ENCODE measurements at regions not wholly inside any gene's neighbourhood (a gene's known extent, or its start where the extent isn't known, plus 50 kb on each side); places are given as distances from the start of the nearest gene placed in this dataset.
"Not testable (repeated sequence)": the region's sequence is repeated elsewhere in the genome, so short reads cannot be mapped to it uniquely, and the experiment has no call there.

DNA sequence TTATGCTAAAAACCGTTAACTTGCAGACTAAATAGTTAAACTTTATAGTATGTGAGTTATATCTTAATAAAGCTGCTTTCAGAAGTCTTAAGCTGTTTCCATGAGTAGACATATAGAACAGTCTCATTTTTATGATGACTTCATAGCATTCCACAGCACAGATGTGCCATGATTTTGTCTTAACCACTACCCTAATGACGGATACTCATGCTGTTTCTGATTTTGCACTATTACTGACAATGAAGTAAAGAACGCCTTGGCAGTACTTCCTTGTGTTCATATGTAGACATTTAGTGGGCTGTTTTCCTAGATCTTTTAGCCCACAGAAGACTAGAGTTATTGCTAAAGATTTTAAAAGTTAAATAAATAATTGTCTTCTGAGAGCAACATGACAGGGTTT lies 175.6 kb upstream of the RAB6C start:
- H3K36me3 ChIP-seq (replicated peaks; ENCODE audit: insufficient read depth, low read depth) = no peaks in the 10 kb centered on the region

DNA sequence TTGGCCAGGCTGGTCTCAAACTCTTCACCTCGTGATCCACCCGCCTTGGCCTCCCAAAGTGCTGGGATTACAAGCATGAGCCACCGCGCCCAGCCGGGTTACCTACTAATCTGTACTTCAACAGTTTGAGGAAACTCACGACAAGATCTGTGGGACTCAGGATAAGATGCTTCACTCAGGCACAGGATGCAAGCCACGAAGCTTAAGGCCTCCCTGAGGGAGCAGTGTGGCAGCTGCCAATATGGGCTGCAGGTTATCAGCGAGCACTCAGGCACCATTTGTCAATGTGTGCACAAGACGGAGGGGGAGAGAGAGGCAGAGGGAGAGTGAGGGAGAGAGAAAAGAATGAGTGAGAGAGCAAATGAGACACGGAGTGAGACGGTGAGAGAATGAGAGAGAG lies 173.6 kb upstream of the RAB6C start:
- H2AFZ ChIP-seq = no peak overlapping the region
- TF ChIP-seq EZH2 (IDR thresholded peaks at IDR 0.05; ENCODE audit: borderline replicate concordance) (no peak), EZH2phosphoT487 (IDR thresholded peaks at IDR 0.05; ENCODE audit: low read depth, severe bottlenecking, unreplicated experiment) (no peak), CTCF (IDR thresholded peaks at IDR 0.05; ENCODE audit: poor library complexity) (no peak)
- DNase-seq (ENCODE audit: low spot score) = no peak

More for the DNA sequence above, 175.6 kb upstream of the RAB6C start:
- WGBS (ENCODE audit: low lambda C conversion rate, missing lambda C conversion rate) = 92% methylated on average over 3 of the region's 3 CpGs
- no peaks in the 10 kb centered on the region for H3K79me2 ChIP-seq
- no peak for DNase-seq (ENCODE audit: low spot score)
- H3K4me3 ChIP-seq = no peak overlapping the region
- H3K27me3 ChIP-seq = peaks cover 6% of the 10 kb centered on the region
- H3K4me1 ChIP-seq (ENCODE audit: insufficient read depth) = no peaks in the 10 kb centered on the region
- no peak overlapping the region for H3K27ac ChIP-seq
- H3K4me2 ChIP-seq = no peak overlapping the region
- H3K9me2 ChIP-seq (replicated peaks; ENCODE audit: insufficient read depth) = no peaks in the 10 kb centered on the region
- no peak for TF ChIP-seq EZH2phosphoT487 (IDR thresholded peaks at IDR 0.05; ENCODE audit: low read depth, severe bottlenecking, unreplicated experiment)
- no peak overlapping the region for H2AFZ ChIP-seq
- no peaks in the 10 kb centered on the region for H3K9me3 ChIP-seq (ENCODE audit: low read depth)
- H4K20me1 ChIP-seq (ENCODE audit: insufficient read depth, poor library complexity, severe bottlenecking) = no peaks in the 10 kb centered on the region

DNA sequence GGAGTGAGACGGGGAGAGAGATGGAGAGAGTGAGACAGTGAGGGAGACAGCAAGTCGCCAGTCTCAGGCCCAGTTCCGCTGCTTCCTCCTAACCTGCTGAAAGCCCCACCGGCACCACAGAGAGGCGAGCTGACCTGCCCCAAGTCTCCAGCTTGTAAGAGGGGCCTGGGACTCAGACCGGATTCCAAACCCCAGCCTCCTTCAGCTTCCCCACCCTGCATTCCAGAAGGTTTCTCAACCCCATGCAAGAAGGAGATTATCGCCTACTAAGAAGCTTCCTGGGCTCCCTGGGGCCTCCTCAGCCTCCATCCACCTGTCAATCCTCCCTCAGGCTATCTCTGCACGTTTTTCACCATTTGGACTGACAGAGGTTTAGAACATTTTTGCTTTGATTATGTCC lies 173.1 kb upstream of the RAB6C start:
- no peak for TF ChIP-seq EZH2phosphoT487 (IDR thresholded peaks at IDR 0.05; ENCODE audit: low read depth, severe bottlenecking, unreplicated experiment)
- H3K27me3 ChIP-seq = no peaks in the 10 kb centered on the region
- H4K20me1 ChIP-seq (ENCODE audit: insufficient read depth, poor library complexity, severe bottlenecking) = no peaks in the 10 kb centered on the region
- no peaks in the 10 kb centered on the region for H3K36me3 ChIP-seq (replicated peaks; ENCODE audit: insufficient read depth, low read depth)
- H3K4me1 ChIP-seq (ENCODE audit: insufficient read depth) = no peaks in the 10 kb centered on the region
- no peak for DNase-seq (ENCODE audit: low spot score)
- no peak overlapping the region for H3K4me2 ChIP-seq
- H3K4me3 ChIP-seq = no peak overlapping the region
- 70% methylated on average over 8 of the region's 8 CpGs for WGBS (ENCODE audit: low lambda C conversion rate, missing lambda C conversion rate)
- H3K79me2 ChIP-seq = no peaks in the 10 kb centered on the region
- H3K9me2 ChIP-seq (replicated peaks; ENCODE audit: insufficient read depth) = no peaks in the 10 kb centered on the region
- H2AFZ ChIP-seq = no peak overlapping the region
- no peaks in the 10 kb centered on the region for H3K9me3 ChIP-seq (ENCODE audit: low read depth)
- H3K27ac ChIP-seq = no peak overlapping the region

More for the DNA sequence above, 173.6 kb upstream of the RAB6C start:
- H3K9me2 ChIP-seq (replicated peaks; ENCODE audit: insufficient read depth) = no peaks in the 10 kb centered on the region
- H3K4me1 ChIP-seq (ENCODE audit: insufficient read depth) = no peaks in the 10 kb centered on the region
- H3K4me2 ChIP-seq = no peak overlapping the region
- H3K27me3 ChIP-seq = peaks cover 4% of the 10 kb centered on the region
- no peak overlapping the region for H3K27ac ChIP-seq
- no peaks in the 10 kb centered on the region for H4K20me1 ChIP-seq (ENCODE audit: insufficient read depth, poor library complexity, severe bottlenecking)
- H3K36me3 ChIP-seq (replicated peaks; ENCODE audit: insufficient read depth, low read depth) = no peaks in the 10 kb centered on the region
- WGBS (ENCODE audit: low lambda C conversion rate, missing lambda C conversion rate) = 71% methylated on average over 11 of the region's 11 CpGs
- no peak overlapping the region for H3K4me3 ChIP-seq
- H3K9me3 ChIP-seq (ENCODE audit: low read depth) = no peaks in the 10 kb centered on the region
- no peaks in the 10 kb centered on the region for H3K79me2 ChIP-seq

- H3K36me3 ChIP-seq (replicated peaks; ENCODE audit: insufficient read depth, low read depth) = no peaks in the 10 kb centered on the region
Observed at GRCh38 chr2:129806990-129807389, 172.5 kb upstream of the RAB6C start.

DNA sequence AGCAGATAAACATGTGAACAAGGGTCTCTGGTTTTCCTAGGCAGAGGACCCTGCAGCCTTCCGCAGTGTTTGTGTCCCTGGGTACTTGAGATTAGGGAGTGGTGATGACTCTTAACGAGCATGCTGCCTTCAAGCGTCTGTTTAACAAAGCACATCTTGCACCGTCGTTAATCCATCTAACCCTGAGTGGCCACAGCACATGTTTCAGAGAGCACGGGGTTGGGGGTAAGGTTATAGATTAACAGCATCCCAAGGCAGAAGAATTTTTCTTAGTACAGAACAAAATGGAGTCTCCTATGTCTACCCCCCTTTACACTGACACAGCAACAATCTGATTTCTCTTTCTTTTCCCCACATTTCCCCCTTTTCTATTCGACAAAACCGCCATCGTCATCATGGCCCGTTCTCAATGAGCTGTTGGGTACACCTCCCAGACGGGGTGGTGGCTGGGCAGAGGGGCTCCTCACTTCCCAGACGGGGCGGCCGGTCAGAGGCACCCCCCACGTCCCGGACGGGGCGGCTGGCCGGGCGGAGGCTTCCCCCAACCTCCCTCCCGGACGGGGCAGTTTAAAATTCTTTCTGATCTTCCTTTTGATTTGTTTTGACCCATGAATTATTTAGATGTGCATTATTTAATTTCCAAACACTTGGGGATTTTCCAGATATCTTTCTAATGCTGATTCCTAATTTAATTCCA lies 171.7 kb upstream of the RAB6C start:
- DNase-seq (ENCODE audit: low spot score); H3K4me3 ChIP-seq; H3K9me2 ChIP-seq (replicated peaks; ENCODE audit: insufficient read depth); H3K4me1 ChIP-seq (ENCODE audit: insufficient read depth); H3K9me3 ChIP-seq (ENCODE audit: low read depth); H3K27me3 ChIP-seq; H3K79me2 ChIP-seq; H3K27ac ChIP-seq; H2AFZ ChIP-seq; H4K20me1 ChIP-seq (ENCODE audit: insufficient read depth, poor library complexity, severe bottlenecking); H3K4me2 ChIP-seq; H3K36me3 ChIP-seq (replicated peaks; ENCODE audit: insufficient read depth, low read depth): not testable (repeated sequence)
- WGBS (ENCODE audit: low lambda C conversion rate, missing lambda C conversion rate) = 75% methylated on average over 21 of the region's 22 CpGs

More at GRCh38 chr2:129806990-129807389, 172.5 kb upstream of the RAB6C start:
- no peak overlapping the region for H2AFZ ChIP-seq
- H3K4me2 ChIP-seq = no peak overlapping the region
- H3K9me3 ChIP-seq (ENCODE audit: low read depth) = no peaks in the 10 kb centered on the region
- no peaks in the 10 kb centered on the region for H4K20me1 ChIP-seq (ENCODE audit: insufficient read depth, poor library complexity, severe bottlenecking)
- TF ChIP-seq EZH2 (IDR thresholded peaks at IDR 0.05; ENCODE audit: borderline replicate concordance) = no peak
- no peak for TF ChIP-seq EZH2phosphoT487 (IDR thresholded peaks at IDR 0.05; ENCODE audit: low read depth, severe bottlenecking, unreplicated experiment)
- no peak for TF ChIP-seq CTCF (IDR thresholded peaks at IDR 0.05; ENCODE audit: poor library complexity)
- 61% methylated on average over 7 of the region's 7 CpGs for WGBS (ENCODE audit: low lambda C conversion rate, missing lambda C conversion rate)
- no peaks in the 10 kb centered on the region for H3K27me3 ChIP-seq
- H3K79me2 ChIP-seq = no peaks in the 10 kb centered on the region
- H3K4me1 ChIP-seq (ENCODE audit: insufficient read depth) = no peaks in the 10 kb centered on the region
- H3K9me2 ChIP-seq (replicated peaks; ENCODE audit: insufficient read depth) = no peaks in the 10 kb centered on the region
- no peak for DNase-seq (ENCODE audit: low spot score)
- no peak overlapping the region for H3K27ac ChIP-seq
- H3K4me3 ChIP-seq = no peak overlapping the region
